GM23248 (cell line): ENCODE measurements at regions not wholly inside any gene's neighbourhood (a gene's known extent, or its start where the extent isn't known, plus 50 kb on each side); places are given as distances from the start of the nearest gene placed in this dataset.

ENCODE experiments used
- EZH2 ChIP-seq: fragments of 200-600 bp; sonication (generic); IDR thresholded peaks from 2 replicates; pipeline ENCODE4 v1.6.1; 2018; ENCODE audit warnings: antibody characterized with exemption, mild to moderate bottlenecking; ENCODE audit not compliant: insufficient read depth, poor library complexity, severe bottlenecking
- EZH2phosphoT487 ChIP-seq: fragments of 200-600 bp; sonication (generic); IDR thresholded peaks from 2 replicates; pipeline ENCODE4 v1.6.1; 2018; ENCODE audit warnings: antibody characterized with exemption, moderate library complexity, mild to moderate bottlenecking, low read depth; ENCODE audit not compliant: insufficient read depth

GRCh38 chr2:126253669-126254068 is 402.3 kb upstream of the GYPC start:
- no peak for TF ChIP-seq EZH2phosphoT487
- TF ChIP-seq EZH2, result no peak
